ENCODE measurements at regions not wholly inside any gene's neighbourhood (a gene's known extent, or its start where the extent isn't known, plus 50 kb on each side); places are given as distances from the start of the nearest gene placed in this dataset.

GRCh38 chr11:82406611-82407010, 327.1 kb downstream of the FAM181B start:
- Mint-ChIP-seq H3K27me3 (ENCODE audit: low read depth) (no peaks in the 10 kb centered on the region), H3K9me3 (peaks cover 0 to 1% of the 10 kb centered on the region in 2 experiments; a peak in 2 of 5 replicates), H3K4me1 (no peaks in the 10 kb centered on the region), H3K27ac (no peak overlapping the region), H3K4me3 (no peak overlapping the region), H3K36me3 (ENCODE audit: insufficient read depth in 1 of 3, low read depth in 3 of 3) (no peaks in the 10 kb centered on the region)
- no peak overlapping the region for H4K5ac ChIP-seq (ENCODE audit: insufficient read length, low read depth, low read length)
- H2BK120ac ChIP-seq (ENCODE audit: low read depth, low read length, poor library complexity, severe bottlenecking), result no peak overlapping the region
- no peak overlapping the region for H3K56ac ChIP-seq (ENCODE audit: insufficient read length, low read depth, low read length)
- no peaks in the 10 kb centered on the region for H4K20me1 ChIP-seq (ENCODE audit: control insufficient read depth, insufficient read depth, insufficient read length)
- no peak overlapping the region for H3K14ac ChIP-seq (ENCODE audit: insufficient read depth, low read length)
- no peaks in the 10 kb centered on the region for H3K4me1 ChIP-seq (ENCODE audit: insufficient read depth, low read length)
- no peak overlapping the region for H4K8ac ChIP-seq (replicated peaks; ENCODE audit: insufficient read length, low read depth, low read length)
- no peak overlapping the region for H2BK20ac ChIP-seq (ENCODE audit: low read depth, low read length, poor library complexity, severe bottlenecking)
- no peak overlapping the region for H4K91ac ChIP-seq (ENCODE audit: insufficient read length, low read depth, low read length)
- no peak overlapping the region for H2AFZ ChIP-seq (ENCODE audit: low read length)
- no peak for DNase-seq
- no peak overlapping the region for H2BK15ac ChIP-seq (ENCODE audit: low read depth, low read length)
- H3K23ac ChIP-seq (ENCODE audit: insufficient read length, low read depth, low read length), result no peak overlapping the region
- H3K9ac ChIP-seq (ENCODE audit: extremely low read depth, insufficient read length, low read length), result no peak overlapping the region
- H3K18ac ChIP-seq (ENCODE audit: insufficient read length, low read depth, low read length), result no peak overlapping the region
- no peak overlapping the region for H3T11ph ChIP-seq (ENCODE audit: low read length)
- H2BK12ac ChIP-seq (ENCODE audit: insufficient read length, low read depth, low read length), result no peak overlapping the region
- H3K4me2 ChIP-seq (ENCODE audit: insufficient read depth, insufficient read length, low read length), result no peak overlapping the region
- no peaks in the 10 kb centered on the region for H3K9me3 ChIP-seq (ENCODE audit: control insufficient read depth, low read depth, low read length)
- no peaks in the 10 kb centered on the region for H3K79me1 ChIP-seq (ENCODE audit: insufficient read depth, low read depth, low read length, poor library complexity, severe bottlenecking)
- no peak overlapping the region for H3K27ac ChIP-seq (ENCODE audit: insufficient read length, low read depth, low read length)
- no peak overlapping the region for H3K4ac ChIP-seq (ENCODE audit: low read depth, low read length)
- no peaks in the 10 kb centered on the region for H3K23me2 ChIP-seq (ENCODE audit: insufficient read length, low read depth, low read length, poor library complexity, severe bottlenecking)
- TF ChIP-seq CTCF (conservative IDR thresholded peaks at IDR 0.05), result no peak
- no peak overlapping the region for H2AK5ac ChIP-seq (ENCODE audit: insufficient read length, low read length)
- no peaks in the 10 kb centered on the region for H3K27me3 ChIP-seq (ENCODE audit: insufficient read depth, low read length)
- H2BK5ac ChIP-seq (ENCODE audit: insufficient read length, low read length), result no peak overlapping the region
- H3K79me2 ChIP-seq (ENCODE audit: insufficient read depth, low read length), result no peaks in the 10 kb centered on the region

Measured in H9 (cell line).